ENCODE measurements at regions not wholly inside any gene's neighbourhood (a gene's known extent, or its start where the extent isn't known, plus 50 kb on each side); places are given as distances from the start of the nearest gene placed in this dataset.

DNA sequence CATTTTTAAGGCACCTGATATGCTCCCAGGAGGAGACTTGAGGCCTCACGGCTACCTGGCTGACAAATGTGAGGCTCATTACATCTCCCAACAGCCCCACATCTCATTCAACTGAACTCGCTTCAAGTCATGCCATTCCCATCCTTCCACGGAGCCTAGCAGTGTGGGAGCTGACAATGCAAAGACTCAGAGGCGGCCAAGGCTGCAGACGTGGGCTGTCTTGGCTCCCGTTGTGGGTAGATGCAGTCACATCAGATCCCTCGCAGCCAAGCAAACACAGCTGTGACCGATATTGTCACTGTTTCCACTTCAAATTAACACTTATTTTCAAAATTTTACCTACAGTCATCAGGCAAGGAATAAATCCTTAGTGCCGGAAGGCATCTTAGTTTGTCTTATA lies 64.0 kb upstream of the TRIB2 start:
- no peak for TF ChIP-seq POLR2AphosphoS5 (IDR thresholded peaks at IDR 0.05; ENCODE audit: insufficient read depth, low read depth, low read length)
- TF ChIP-seq, protein P1, sequence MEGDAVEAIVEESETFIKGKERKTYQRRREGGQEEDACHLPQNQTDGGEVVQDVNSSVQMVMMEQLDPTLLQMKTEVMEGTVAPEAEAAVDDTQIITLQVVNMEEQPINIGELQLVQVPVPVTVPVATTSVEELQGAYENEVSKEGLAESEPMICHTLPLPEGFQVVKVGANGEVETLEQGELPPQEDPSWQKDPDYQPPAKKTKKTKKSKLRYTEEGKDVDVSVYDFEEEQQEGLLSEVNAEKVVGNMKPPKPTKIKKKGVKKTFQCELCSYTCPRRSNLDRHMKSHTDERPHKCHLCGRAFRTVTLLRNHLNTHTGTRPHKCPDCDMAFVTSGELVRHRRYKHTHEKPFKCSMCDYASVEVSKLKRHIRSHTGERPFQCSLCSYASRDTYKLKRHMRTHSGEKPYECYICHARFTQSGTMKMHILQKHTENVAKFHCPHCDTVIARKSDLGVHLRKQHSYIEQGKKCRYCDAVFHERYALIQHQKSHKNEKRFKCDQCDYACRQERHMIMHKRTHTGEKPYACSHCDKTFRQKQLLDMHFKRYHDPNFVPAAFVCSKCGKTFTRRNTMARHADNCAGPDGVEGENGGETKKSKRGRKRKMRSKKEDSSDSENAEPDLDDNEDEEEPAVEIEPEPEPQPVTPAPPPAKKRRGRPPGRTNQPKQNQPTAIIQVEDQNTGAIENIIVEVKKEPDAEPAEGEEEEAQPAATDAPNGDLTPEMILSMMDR (IDR thresholded peaks at IDR 0.05; ENCODE audit: extremely low read depth in 1 of 2, insufficient read depth in 1 of 2, low read depth in 1 of 2, low read length in 2 of 2), result no peak

Measured in endothelial cell of umbilical vein (primary cell).